Mucosa of descending colon (tissue), 3 donors: ENCODE measurements at regions not wholly inside any gene's neighbourhood (a gene's known extent, or its start where the extent isn't known, plus 50 kb on each side); places are given as distances from the start of the nearest gene placed in this dataset.

Experiments used
- ATAC-seq: fragments of 200-7000 bp; cut with Tn5 transposase; one replicate; pipeline ENCODE4 v1.9.1; 2020; ENCODE audit warnings: mild to moderate bottlenecking, moderate library complexity
- DNase-seq, 3 donors: peaks; one replicate each; pipeline ENCODE4 v3.0.0-alpha.2; 2020
- H3K36me3 ChIP-seq: fragments of 200-600 bp; one replicate; pipeline ENCODE4 v1.8.0; 2021; ENCODE audit warnings: low read depth, mild to moderate bottlenecking
- H3K4me1 ChIP-seq: fragments of 200-600 bp; one replicate; pipeline ENCODE4 v1.8.0; 2021; ENCODE audit warnings: low read depth, mild to moderate bottlenecking
- H3K4me3 ChIP-seq: fragments of 200-600 bp; one replicate; pipeline ENCODE4 v1.8.0; 2021; ENCODE audit warnings: mild to moderate bottlenecking
- H3K9me3 ChIP-seq: fragments of 200-600 bp; one replicate; pipeline ENCODE4 v1.8.0; 2021; ENCODE audit warnings: mild to moderate bottlenecking
- intact Hi-C, 2 donors: fragments of 100-400 bp; cut with DNase I in 1 of 2; cut with micrococcal nuclease in 1 of 2; formaldehyde crosslinking; loops; one replicate each; pipeline versions ENCODE4 v1.11.0 to v1.11.1; 2022; cut with DNase I, micrococcal nuclease
- TF ChIP-seq, protein P1 (sequence below): fragments of 200-600 bp; IDR thresholded peaks from one replicate; pipeline ENCODE4 v1.8.0; 2022; ENCODE audit warnings: antibody characterized with exemption, mild to moderate bottlenecking
- donor health status: DM: no; HTN: no; CAD: no; lungs with moderate emphysema.
- donor health status: DM: no; HTN: no; CAD: no.
- donor health status: DM: no; HTN: yes; CAD: no.

DNA sequence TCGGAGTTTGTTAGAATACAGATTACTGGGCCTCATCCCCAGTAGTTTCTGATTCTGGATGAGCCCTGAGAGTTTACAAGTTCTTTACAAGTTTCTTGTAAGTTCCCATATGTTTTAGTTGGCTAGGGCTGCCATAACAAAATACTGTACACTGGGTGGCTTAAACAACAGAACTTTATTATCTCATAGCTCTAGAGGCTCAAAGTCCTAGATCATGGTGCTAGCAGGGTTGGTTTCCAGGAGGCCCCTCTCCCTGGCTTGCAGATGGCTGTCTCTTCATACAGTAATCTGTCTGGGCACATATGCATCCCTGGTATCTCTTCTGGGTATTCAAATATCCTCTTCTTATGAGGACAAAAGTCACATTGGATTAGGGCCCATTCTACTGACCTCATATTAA lies 167.2 kb downstream of the KLF5 start:
- Histone ChIP-seq H3K36me3 (no peaks in the 10 kb centered on the region), H3K4me3 (no peak overlapping the region), H3K9me3 (no peaks in the 10 kb centered on the region), H3K4me1 (peaks cover 8% of the 10 kb centered on the region)
- DNase-seq (no peak), ATAC-seq (peak; percentile 36)
- intact Hi-C loops: no loop called here
- TF ChIP-seq, protein P1, sequence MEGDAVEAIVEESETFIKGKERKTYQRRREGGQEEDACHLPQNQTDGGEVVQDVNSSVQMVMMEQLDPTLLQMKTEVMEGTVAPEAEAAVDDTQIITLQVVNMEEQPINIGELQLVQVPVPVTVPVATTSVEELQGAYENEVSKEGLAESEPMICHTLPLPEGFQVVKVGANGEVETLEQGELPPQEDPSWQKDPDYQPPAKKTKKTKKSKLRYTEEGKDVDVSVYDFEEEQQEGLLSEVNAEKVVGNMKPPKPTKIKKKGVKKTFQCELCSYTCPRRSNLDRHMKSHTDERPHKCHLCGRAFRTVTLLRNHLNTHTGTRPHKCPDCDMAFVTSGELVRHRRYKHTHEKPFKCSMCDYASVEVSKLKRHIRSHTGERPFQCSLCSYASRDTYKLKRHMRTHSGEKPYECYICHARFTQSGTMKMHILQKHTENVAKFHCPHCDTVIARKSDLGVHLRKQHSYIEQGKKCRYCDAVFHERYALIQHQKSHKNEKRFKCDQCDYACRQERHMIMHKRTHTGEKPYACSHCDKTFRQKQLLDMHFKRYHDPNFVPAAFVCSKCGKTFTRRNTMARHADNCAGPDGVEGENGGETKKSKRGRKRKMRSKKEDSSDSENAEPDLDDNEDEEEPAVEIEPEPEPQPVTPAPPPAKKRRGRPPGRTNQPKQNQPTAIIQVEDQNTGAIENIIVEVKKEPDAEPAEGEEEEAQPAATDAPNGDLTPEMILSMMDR: no peak

DNA sequence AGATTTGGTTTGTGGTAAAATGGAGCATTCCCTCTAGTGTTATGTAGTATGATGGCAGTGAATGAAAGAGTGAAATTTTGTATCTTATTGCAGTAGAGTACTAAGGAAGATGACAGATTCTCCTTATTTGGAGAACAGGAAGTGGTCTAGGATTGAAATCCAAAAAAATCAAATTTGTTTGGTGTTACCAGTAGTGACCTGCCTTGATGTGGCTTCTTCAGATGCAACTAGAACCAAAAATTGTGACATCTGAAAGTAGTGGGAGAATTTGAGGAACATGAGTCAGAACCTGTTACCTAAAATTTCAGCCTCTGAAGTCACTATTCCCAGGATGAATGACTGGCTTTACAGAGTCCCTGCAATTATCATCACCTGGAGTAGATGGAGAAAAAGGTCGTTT lies 165.9 kb downstream of the KLF5 start:
- intact Hi-C loops: no loop called here
- TF ChIP-seq, protein P1: no peak
- no peak for DNase-seq
- H3K9me3 ChIP-seq: no peaks in the 10 kb centered on the region
- H3K36me3 ChIP-seq: no peaks in the 10 kb centered on the region
- no peak for ATAC-seq
- H3K4me3 ChIP-seq: no peak overlapping the region
- H3K4me1 ChIP-seq: peaks cover 8% of the 10 kb centered on the region

DNA sequence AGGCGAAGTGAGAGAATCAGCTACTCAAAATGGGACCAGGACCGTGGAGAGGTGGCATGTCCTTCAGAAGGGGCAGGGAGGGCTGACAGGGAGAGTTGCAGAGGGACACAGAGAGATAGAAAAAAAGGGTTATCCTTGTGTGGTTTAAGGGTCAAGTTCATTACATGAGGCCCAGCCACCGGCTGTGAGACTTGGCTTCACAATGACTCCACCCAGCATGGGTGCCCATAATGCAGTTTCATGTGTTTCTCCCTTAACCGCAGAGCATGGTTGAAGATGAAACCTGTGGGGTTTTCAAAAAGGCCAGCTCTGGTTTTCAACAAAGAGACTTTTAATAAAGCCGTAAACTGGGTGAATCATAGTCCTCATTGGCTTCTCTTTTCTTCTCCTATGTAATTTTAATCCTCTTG lies 164.6 kb downstream of the KLF5 start:
- no peak for ATAC-seq

DNA sequence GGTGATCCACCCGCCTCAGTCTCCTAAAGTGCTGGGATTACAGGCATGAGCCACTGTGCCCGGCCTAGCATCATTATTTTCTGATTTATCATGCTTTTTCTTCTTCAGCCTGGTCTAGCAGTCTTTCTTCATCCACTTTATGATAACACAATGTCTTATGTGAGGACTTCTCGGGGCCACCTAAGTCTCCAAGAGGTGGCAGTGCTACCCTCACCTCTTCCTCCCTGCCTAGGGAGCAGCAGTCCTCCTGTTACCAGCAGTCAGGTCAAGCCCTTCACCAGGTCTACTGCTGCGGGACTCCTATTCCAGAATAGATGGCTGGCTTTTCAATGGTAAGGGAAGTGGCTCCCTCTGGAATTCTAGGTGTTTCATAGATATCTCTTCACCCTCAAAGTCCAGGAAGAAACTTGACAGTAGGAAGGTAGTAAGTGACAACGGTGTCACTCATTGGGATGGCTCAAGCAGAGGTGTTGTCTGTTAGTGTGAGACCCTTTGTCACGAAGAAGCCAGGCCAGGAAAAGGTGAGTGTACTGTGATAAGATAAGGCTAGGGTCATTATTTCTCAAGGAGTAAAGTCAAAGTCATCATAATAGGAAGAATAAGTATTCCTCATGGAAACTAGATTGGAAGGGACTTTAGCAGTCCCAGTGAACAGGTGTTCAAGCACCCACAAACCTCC lies 164.0 kb downstream of the KLF5 start:
- TF ChIP-seq, protein P1: no peak
- H3K4me3 ChIP-seq: no peak overlapping the region
- DNase-seq (no peak), ATAC-seq (no peak)
- peaks cover 8% of the 10 kb centered on the region for H3K4me1 ChIP-seq
- H3K9me3 ChIP-seq: no peaks in the 10 kb centered on the region
- intact Hi-C loops: no loop called here
- no peaks in the 10 kb centered on the region for H3K36me3 ChIP-seq

More for the DNA sequence above, 164.6 kb downstream of the KLF5 start:
- H3K4me3 ChIP-seq: no peak overlapping the region
- DNase-seq: no peak
- no peaks in the 10 kb centered on the region for H3K9me3 ChIP-seq
- TF ChIP-seq, protein P1: no peak
- no peaks in the 10 kb centered on the region for H3K36me3 ChIP-seq
- H3K4me1 ChIP-seq: peaks cover 8% of the 10 kb centered on the region
- intact Hi-C loops: no loop called here

DNA sequence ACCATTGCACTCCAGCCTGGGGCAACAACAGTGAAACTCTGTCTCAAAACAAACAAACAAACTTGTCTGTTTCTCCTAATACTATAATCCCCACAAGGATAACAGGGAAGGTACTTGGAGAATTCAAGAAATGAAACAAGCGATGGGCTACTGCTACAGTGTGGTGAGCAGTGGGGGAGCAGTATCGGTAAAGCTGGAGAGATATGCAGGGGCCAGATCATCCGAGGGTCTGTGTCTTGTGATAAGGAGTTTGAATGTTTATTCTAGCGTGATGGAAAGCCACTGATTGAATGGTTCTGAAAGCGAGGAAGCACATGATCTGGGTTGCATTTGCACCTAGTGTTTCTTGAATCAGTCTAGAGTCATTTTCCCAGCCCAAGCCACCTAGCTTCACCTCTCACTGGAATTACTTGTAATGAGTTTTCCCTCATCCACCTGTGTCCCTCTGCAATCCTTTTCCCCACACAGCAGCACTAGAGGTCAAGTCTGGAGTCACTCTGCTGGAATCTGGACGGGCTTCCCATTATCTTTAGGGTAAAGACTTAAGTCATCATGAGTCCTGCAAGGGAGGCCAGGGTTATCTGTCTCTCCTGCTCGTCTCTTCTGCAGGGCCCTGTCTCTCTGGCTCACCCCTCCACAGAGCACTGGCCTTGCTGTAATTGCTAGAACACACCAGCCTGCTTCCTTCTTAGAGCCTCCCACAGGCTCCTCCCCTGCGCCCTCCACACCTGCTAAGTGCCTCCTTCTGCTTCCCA lies 162.3 kb downstream of the KLF5 start:
- DNase-seq: peak; percentile 31 to 60 (median 55)
- intact Hi-C loops: no loop called here

More for the DNA sequence above, 162.3 kb downstream of the KLF5 start:
- no peaks in the 10 kb centered on the region for H3K36me3 ChIP-seq
- TF ChIP-seq, protein P1: no peak
- ATAC-seq: peak; percentile 92
- no peak overlapping the region for H3K4me3 ChIP-seq
- H3K4me1 ChIP-seq: peaks cover 20% of the 10 kb centered on the region
- no peaks in the 10 kb centered on the region for H3K9me3 ChIP-seq
